ENCODE measurements at regions not wholly inside any gene's neighbourhood (a gene's known extent, or its start where the extent isn't known, plus 50 kb on each side); places are given as distances from the start of the nearest gene placed in this dataset.

DNA sequence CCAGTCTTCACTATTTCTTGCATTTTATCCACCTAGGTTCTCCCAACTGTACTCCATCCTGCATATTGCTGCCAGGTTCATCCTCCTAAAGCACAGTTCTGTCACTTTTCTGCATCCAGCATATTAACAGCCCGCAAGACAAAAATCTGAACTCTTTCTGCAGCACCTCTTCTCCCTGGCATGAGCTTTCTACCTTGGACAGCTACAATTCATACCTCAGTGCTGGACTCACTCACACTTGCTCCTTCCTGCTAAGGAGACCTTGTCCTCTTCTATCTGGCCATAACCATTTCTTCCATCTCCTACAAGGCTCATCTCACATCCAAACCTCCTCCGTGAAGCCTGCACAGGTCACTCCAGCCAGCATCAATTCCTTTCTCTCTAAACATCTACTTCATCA is 170.1 kb upstream of the GRIP1 start:
- H3K36me3 ChIP-seq = no peaks in the 10 kb centered on the region
- no peaks in the 10 kb centered on the region for H3K4me1 ChIP-seq
- WGBS, 2 donors = 89 to 94% methylated on average over 2 of the region's 2 CpGs
- H3K4me3 ChIP-seq = no peak overlapping the region
- H3K27ac ChIP-seq = no peak overlapping the region
- no peak for TF ChIP-seq CTCF (IDR thresholded peaks at IDR 0.05)
- no peak for TF ChIP-seq EP300 (IDR thresholded peaks at IDR 0.05)
- no peaks in the 10 kb centered on the region for H3K27me3 ChIP-seq
- DNase-seq (ENCODE audit: low spot score in 2 of 2) = no peak
- H3K9me3 ChIP-seq = no peaks in the 10 kb centered on the region

- no peak for TF ChIP-seq EP300 (IDR thresholded peaks at IDR 0.05)
- TF ChIP-seq CTCF (IDR thresholded peaks at IDR 0.05) = no peak
- TF ChIP-seq POLR2A (IDR thresholded peaks at IDR 0.05) = no peak
- no peaks in the 10 kb centered on the region for H3K36me3 ChIP-seq
- WGBS, 2 donors = 51 to 63% methylated on average over 5 of the region's 5 CpGs
- no peaks in the 10 kb centered on the region for H3K27me3 ChIP-seq
- H3K9me3 ChIP-seq = no peaks in the 10 kb centered on the region
- no peak overlapping the region for H3K4me3 ChIP-seq
- DNase-seq (ENCODE audit: low spot score in 2 of 2) = no peak
- no peaks in the 10 kb centered on the region for H3K4me1 ChIP-seq
- H3K27ac ChIP-seq = no peak overlapping the region
Observed at GRCh38 chr12:66851134-66851533, 172.3 kb upstream of the GRIP1 start.

GRCh38 chr12:66852091-66852490 is 173.2 kb upstream of the GRIP1 start:
- H3K27me3 ChIP-seq = no peaks in the 10 kb centered on the region
- H3K4me3 ChIP-seq = no peak overlapping the region
- H3K36me3 ChIP-seq = no peaks in the 10 kb centered on the region
- H3K27ac ChIP-seq = no peak overlapping the region
- no peaks in the 10 kb centered on the region for H3K9me3 ChIP-seq
- TF ChIP-seq POLR2A (IDR thresholded peaks at IDR 0.05) = no peak
- no peaks in the 10 kb centered on the region for H3K4me1 ChIP-seq
- DNase-seq (ENCODE audit: low spot score in 2 of 2) = no peak
- WGBS, 2 donors = 3 to 7% methylated on average over 2 of the region's 2 CpGs

GRCh38 chr12:66852765-66853164 is 173.9 kb upstream of the GRIP1 start:
- 38 to 47% methylated on average over 2 of the region's 2 CpGs for WGBS, 2 donors
- Histone ChIP-seq H3K27ac (no peak overlapping the region), H3K36me3 (no peaks in the 10 kb centered on the region), H3K27me3 (no peaks in the 10 kb centered on the region), H3K4me1 (no peaks in the 10 kb centered on the region), H3K9me3 (no peaks in the 10 kb centered on the region), H3K4me3 (no peak overlapping the region)
- TF ChIP-seq EP300 (IDR thresholded peaks at IDR 0.05) = no peak
- no peak for TF ChIP-seq CTCF (IDR thresholded peaks at IDR 0.05)
- TF ChIP-seq POLR2A (IDR thresholded peaks at IDR 0.05) = no peak
- DNase-seq (ENCODE audit: low spot score in 2 of 2) = no peak

DNA sequence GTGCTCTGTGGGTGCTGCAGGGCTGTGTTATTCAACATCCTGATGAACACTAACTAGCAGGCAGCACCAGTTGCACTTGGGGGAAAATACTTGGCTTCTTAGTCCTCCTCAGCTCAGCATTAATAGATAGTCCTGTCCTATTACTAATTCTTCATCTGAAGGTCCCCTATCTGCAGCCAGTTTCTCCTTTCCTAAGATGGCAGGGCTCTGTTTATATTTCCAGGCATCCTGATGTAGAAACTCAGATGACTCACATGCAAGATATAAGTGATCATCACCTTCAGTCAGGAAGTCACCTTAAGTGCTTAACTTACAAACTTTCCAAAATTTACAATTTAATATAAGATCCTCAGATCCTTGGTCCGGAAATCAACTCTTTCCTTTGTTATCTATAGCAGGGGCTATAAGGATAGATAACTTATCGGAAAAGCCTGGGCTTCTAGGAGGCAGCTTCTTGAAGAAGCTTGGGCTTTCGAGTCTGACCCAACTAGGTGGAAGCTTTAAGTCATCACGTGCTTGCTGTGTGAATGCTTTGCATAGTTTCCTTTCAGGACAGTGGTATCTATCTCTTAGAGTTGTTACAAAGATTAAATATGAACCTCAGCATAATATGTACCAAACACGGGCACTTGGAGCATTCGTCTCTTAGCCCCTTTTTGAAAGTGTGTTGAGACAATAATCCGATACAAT is 181.0 kb upstream of the GRIP1 start:
- no peak for DNase-seq (ENCODE audit: low spot score in 2 of 2)
- 88 to 89% methylated on average over 7 of the region's 7 CpGs for WGBS, 2 donors
- Histone ChIP-seq H3K9me3 (no peaks in the 10 kb centered on the region), H3K27me3 (no peaks in the 10 kb centered on the region), H3K36me3 (no peaks in the 10 kb centered on the region), H3K4me1 (no peaks in the 10 kb centered on the region), H3K27ac (no peak overlapping the region), H3K4me3 (no peak overlapping the region)
- TF ChIP-seq EP300 (IDR thresholded peaks at IDR 0.05) (no peak), CTCF (IDR thresholded peaks at IDR 0.05) (no peak), POLR2A (IDR thresholded peaks at IDR 0.05) (no peak)

Measured in tibial nerve (tissue), 4 donors.